Bronchial epithelial cell (primary cell): ENCODE measurements at regions not wholly inside any gene's neighbourhood (a gene's known extent, or its start where the extent isn't known, plus 50 kb on each side); places are given as distances from the start of the nearest gene placed in this dataset.

ENCODE experiments used
- DNase-seq: peaks from one replicate; pipeline ENCODE4 v3.0.0-alpha.2; 2010; ENCODE audit warnings: low read depth
- FAIRE-seq: peaks from 2 replicates; lab custom pipeline; 2011; peaks lifted over from hg19 to GRCh38; lab: Jason Lieb, UNC
- H3K27me3 ChIP-seq: 2 replicates; pipeline ENCODE4 v1.5.1; 2011; ENCODE audit warnings: low read length; ENCODE audit not compliant: control insufficient read depth, insufficient read depth
- H3K36me3 ChIP-seq: 2 replicates; pipeline ENCODE4 v1.5.1; 2011; ENCODE audit warnings: low read length; ENCODE audit not compliant: control insufficient read depth, insufficient read depth
- H3K4me3 ChIP-seq: 2 replicates; pipeline ENCODE4 v1.5.1; 2011; ENCODE audit warnings: mild to moderate bottlenecking, low read depth, low read length, control low read depth
- CTCF ChIP-seq: IDR thresholded peaks from 2 replicates; pipeline ENCODE4 v1.5.1; 2011; ENCODE audit warnings: mild to moderate bottlenecking, moderate library complexity, low read length, control low read depth, inconsistent platforms; ENCODE audit not compliant: insufficient read depth, severe bottlenecking

- no peak for DNase-seq
- no peak for TF ChIP-seq CTCF
- no peak overlapping the region for H3K4me3 ChIP-seq
These were observed 109.3 kb upstream of the ANK3 start for GRCh38 chr10:60498985-60499384.

GRCh38 chr10:60497364-60497763 is 107.7 kb upstream of the ANK3 start:
- Histone ChIP-seq H3K27me3 (no peaks in the 10 kb centered on the region), H3K36me3 (no peaks in the 10 kb centered on the region), H3K4me3 (no peak overlapping the region)
- DNase-seq (no peak), FAIRE-seq (no peak)
- TF ChIP-seq CTCF = no peak

More at GRCh38 chr10:60498985-60499384, 109.3 kb upstream of the ANK3 start:
- Histone ChIP-seq H3K36me3 (no peaks in the 10 kb centered on the region), H3K27me3 (no peaks in the 10 kb centered on the region)
- no peak for FAIRE-seq

GRCh38 chr10:60496181-60496580 is 106.5 kb upstream of the ANK3 start:
- no peaks in the 10 kb centered on the region for H3K27me3 ChIP-seq
- no peaks in the 10 kb centered on the region for H3K36me3 ChIP-seq
- no peak for TF ChIP-seq CTCF
- DNase-seq (peak; percentile 22), FAIRE-seq (no peak)
- no peak overlapping the region for H3K4me3 ChIP-seq

- Histone ChIP-seq H3K27me3 (no peaks in the 10 kb centered on the region), H3K4me3 (no peak overlapping the region), H3K36me3 (no peaks in the 10 kb centered on the region)
- TF ChIP-seq CTCF = no peak
- DNase-seq (peak; percentile 36), FAIRE-seq (no peak)
These were observed 105.8 kb upstream of the ANK3 start for GRCh38 chr10:60495338-60496055.

- FAIRE-seq = no peak
- H3K36me3 ChIP-seq = no peaks in the 10 kb centered on the region
- DNase-seq = peak; percentile 25
- no peaks in the 10 kb centered on the region for H3K27me3 ChIP-seq
- no peak overlapping the region for H3K4me3 ChIP-seq
- TF ChIP-seq CTCF = no peak
These were observed 105.1 kb upstream of the ANK3 start for GRCh38 chr10:60494774-60495173.

- H3K36me3 ChIP-seq = no peaks in the 10 kb centered on the region
- TF ChIP-seq CTCF = no peak
- FAIRE-seq (no peak), DNase-seq (no peak)
- no peak overlapping the region for H3K4me3 ChIP-seq
- H3K27me3 ChIP-seq = no peaks in the 10 kb centered on the region
These were observed 101.5 kb upstream of the ANK3 start for GRCh38 chr10:60491162-60491561.
